GM21360 (cell line): ENCODE measurements at regions not wholly inside any gene's neighbourhood (a gene's known extent, or its start where the extent isn't known, plus 50 kb on each side); places are given as distances from the start of the nearest gene placed in this dataset.

ENCODE experiments used
- ATAC-seq: cut with Tn5 transposase; IDR thresholded peaks from one replicate; pipeline ENCODE4 v1.9.1; 2021; ENCODE audit warnings: mild to moderate bottlenecking, moderate library complexity; ENCODE audit not compliant: unreplicated experiment

- no peak for ATAC-seq
Observed at GRCh38 chr14:61847861-61848260, 85.6 kb downstream of the SNAPC1 start.

GRCh38 chr14:61854898-61855297 is 92.7 kb downstream of the SNAPC1 start:
- no peak for ATAC-seq

- ATAC-seq: peak; percentile 95
Observed at GRCh38 chr14:61860294-61860918, 98.2 kb downstream of the SNAPC1 start.

- no peak for ATAC-seq
Observed at GRCh38 chr14:61861320-61861865, 99.2 kb downstream of the SNAPC1 start.

GRCh38 chr14:61864329-61864898 is 102.2 kb downstream of the SNAPC1 start:
- ATAC-seq: no peak

- ATAC-seq: peak; percentile 97
Observed at GRCh38 chr14:61866932-61867920, 105.0 kb downstream of the SNAPC1 start.

DNA sequence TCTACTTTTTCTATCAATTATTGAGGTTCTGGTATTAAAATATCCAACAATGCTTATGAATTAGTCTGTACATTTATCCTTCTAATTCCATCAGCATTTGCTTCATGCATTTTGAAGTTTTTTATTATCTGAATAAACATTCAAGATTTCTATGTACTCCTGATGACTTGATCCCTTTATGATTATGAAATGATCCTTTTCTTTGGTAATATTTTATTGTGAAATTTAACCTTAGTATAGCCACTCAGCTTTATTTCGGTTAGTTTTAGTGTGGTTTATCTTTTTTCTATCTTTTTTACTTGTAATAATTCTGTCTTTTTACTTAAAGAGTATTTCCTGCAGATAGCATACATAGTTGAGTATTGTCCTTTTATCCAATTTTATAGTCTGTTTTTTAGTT is 106.6 kb downstream of the SNAPC1 start:
- no peak for ATAC-seq

DNA sequence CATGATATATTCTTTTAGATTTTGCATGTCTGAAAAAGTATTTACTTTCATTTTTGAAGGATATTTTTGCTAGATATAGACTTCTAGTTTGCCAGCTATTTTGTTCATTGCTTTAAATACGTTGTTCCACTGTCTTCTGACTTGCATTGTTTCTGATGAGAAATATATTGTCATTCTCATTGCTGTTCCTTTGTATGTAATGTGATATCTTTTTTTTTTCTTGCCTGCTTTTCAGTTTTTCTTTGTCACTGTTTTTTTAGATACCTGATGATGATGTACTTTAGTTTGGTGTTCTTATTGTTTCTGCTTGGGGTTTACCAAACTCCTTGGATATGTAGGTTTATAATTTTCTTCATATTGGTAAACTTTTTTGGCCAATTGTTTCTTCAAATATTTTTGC is 107.9 kb downstream of the SNAPC1 start:
- no peak for ATAC-seq

DNA sequence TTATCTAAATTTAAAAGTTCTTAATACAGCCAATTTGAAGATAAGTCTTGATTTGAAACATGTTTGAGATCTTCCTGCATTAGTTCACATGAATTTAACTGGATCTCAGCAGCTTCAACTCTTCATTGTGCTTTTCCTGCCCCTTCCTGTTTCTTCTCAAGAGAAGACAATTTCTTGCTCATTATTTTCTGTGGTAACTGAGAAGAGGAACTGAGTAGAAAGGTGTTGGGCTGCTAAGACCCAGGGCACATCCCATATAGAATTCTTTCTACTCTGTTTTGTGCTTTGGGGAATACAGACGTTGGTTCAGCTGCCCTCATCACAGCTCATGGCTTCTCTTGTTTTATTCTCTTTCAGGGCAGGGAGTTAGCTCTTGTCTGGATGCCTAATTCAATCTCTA is 110.2 kb downstream of the SNAPC1 start:
- ATAC-seq: peak; percentile 95

- ATAC-seq: no peak
Observed at GRCh38 chr14:61875483-61875882, 113.3 kb downstream of the SNAPC1 start.

GRCh38 chr14:61876362-61877034 is 114.3 kb downstream of the SNAPC1 start:
- ATAC-seq: no peak

GRCh38 chr14:61877035-61877390 is 114.8 kb downstream of the SNAPC1 start:
- no peak for ATAC-seq

DNA sequence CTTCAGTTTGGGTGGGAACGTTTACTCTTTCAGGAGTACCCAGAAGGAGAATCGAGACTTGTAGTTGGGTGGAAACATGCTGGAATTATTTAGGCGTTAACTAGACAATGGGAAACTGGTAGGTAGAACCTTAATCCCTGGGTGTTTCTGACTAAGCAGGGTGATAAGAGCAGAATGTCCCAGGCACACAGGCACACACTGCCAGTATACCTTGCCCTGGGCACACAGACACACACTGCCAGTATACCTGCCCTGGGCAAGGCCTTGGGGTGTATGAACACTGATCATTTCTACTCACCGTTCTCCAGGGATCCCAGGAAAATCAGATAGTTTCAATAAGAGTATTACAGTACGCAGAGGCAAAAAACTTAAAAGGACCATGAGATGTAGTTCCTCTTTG is 115.5 kb downstream of the SNAPC1 start:
- no peak for ATAC-seq

- ATAC-seq: no peak
Observed at GRCh38 chr14:61878931-61879330, 116.7 kb downstream of the SNAPC1 start.

- no peak for ATAC-seq
Observed at GRCh38 chr14:61881046-61881445, 118.8 kb downstream of the SNAPC1 start.

- no peak for ATAC-seq
Observed at GRCh38 chr14:61884711-61885110, 122.5 kb downstream of the SNAPC1 start.

GRCh38 chr14:61885203-61885961 is 123.2 kb downstream of the SNAPC1 start:
- no peak for ATAC-seq

DNA sequence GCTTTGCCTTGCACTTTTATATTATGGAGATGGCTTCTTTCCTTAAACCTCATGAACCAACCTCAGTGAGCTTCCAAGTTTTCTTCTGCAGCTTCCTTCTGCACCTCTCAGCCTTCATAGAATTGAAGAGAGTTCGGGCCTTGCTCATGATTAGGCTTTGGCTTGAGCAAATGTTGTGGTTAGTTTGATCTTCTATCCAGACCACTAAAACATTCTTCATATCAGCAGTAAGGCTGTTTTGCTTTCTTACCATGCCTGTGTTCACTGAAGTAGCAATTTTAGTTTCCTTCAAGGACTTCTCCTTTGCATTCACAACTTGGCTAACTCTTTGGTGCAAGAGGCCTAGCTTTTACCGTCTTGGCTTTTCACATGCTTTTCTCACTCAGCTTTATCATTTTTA is 125.4 kb downstream of the SNAPC1 start:
- no peak for ATAC-seq

DNA sequence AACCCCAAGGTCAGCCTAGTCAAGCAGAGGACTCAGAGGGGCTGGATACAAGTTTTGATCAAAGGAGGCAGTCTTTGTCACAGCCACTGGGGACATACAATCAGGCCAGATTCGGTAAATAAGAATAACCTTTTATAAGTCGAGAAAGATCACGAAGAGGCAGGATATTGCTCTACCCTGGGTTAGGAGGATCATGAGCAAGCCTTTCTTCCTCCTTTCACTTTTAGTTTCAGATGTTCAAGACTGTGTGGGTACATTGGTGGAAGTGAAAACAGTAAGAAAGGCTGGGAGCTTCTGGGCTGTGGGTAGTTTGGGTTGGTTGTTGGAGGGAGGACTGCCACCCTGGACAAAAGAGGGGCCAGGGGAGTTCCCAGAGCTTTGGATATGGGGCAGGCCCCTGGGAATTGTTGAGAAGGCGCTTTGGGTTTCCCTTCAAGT is 127.7 kb downstream of the SNAPC1 start:
- peak; percentile 98 for ATAC-seq

DNA sequence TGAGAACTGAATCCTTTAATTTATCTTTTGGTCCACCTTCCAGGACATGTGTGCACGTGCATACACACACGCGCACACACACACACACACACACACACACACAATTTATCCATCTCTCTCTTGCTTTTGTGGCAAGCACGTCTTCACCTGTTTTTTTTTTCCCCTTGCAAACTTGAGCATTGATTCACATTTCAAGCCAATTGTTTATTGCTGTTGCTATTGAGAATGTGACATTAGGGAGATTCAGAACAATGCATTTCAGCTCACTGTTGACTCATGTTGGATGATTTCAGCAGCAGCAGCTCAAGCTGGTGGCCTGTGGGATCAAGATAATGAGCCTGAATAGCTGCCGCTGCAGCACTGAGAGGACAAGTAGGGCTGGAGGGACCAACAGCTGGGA is 128.9 kb downstream of the SNAPC1 start:
- ATAC-seq: no peak
